ENCODE measurements at regions not wholly inside any gene's neighbourhood (a gene's known extent, or its start where the extent isn't known, plus 50 kb on each side); places are given as distances from the start of the nearest gene placed in this dataset.
"Not testable (repeated sequence)": the region's sequence is repeated elsewhere in the genome, so short reads cannot be mapped to it uniquely, and the experiment has no call there.

DNA sequence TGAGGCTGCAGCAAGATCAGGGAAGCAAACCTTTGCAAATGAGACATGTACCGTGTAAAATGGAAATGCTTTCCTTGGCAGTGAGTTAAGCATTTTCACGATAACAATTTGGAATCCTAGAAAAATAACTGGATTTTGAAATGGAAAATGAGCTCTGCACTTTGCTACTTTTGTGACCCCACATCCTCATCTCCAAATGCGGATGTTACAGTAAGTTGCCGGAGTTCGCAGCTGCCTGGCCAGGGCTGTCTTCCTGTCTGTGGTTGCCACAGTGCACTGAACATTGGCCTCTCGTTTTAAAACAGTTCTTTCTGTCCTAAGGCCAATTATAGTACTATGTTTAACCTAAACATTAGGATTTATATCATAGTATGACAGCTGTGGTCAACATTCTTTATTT, 136.2 kb upstream of the FZD8 start:
- Histone ChIP-seq H3K4me3 (ENCODE audit: low read depth, low read length) (no peak overlapping the region), H3K36me3 (ENCODE audit: control insufficient read depth, insufficient read depth, low read length) (no peaks in the 10 kb centered on the region), H3K27me3 (ENCODE audit: control insufficient read depth, insufficient read depth, low read length) (no peaks in the 10 kb centered on the region)
- TF ChIP-seq, protein P1, sequence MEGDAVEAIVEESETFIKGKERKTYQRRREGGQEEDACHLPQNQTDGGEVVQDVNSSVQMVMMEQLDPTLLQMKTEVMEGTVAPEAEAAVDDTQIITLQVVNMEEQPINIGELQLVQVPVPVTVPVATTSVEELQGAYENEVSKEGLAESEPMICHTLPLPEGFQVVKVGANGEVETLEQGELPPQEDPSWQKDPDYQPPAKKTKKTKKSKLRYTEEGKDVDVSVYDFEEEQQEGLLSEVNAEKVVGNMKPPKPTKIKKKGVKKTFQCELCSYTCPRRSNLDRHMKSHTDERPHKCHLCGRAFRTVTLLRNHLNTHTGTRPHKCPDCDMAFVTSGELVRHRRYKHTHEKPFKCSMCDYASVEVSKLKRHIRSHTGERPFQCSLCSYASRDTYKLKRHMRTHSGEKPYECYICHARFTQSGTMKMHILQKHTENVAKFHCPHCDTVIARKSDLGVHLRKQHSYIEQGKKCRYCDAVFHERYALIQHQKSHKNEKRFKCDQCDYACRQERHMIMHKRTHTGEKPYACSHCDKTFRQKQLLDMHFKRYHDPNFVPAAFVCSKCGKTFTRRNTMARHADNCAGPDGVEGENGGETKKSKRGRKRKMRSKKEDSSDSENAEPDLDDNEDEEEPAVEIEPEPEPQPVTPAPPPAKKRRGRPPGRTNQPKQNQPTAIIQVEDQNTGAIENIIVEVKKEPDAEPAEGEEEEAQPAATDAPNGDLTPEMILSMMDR (IDR thresholded peaks at IDR 0.05; ENCODE audit: insufficient read depth, low read length, poor library complexity, severe bottlenecking) = no peak
- DNase-seq (ENCODE audit: low read depth) = no peak

DNA sequence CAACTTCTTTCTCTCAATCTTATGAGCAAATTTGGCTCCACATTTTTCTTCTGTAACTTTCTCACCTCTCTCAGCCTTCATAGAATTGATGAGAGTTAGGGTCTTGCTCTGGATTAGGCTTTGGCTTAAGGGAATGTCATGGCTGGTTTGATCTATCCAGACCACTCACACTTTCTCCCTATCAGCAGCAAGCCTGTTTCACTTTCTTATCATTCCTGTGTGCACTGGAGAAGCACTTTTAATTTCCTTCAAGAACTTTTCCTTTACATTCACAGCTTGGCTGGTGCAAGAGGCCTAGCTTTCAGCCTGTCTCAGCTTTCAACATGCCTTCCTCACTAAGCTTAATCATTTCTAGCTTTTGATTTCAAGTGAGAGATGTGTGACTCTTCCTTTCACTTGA, 134.5 kb upstream of the FZD8 start:
- DNase-seq (ENCODE audit: low read depth); H3K4me3 ChIP-seq (ENCODE audit: low read depth, low read length); H3K27me3 ChIP-seq (ENCODE audit: control insufficient read depth, insufficient read depth, low read length); H3K36me3 ChIP-seq (ENCODE audit: control insufficient read depth, insufficient read depth, low read length): not testable (repeated sequence)

DNA sequence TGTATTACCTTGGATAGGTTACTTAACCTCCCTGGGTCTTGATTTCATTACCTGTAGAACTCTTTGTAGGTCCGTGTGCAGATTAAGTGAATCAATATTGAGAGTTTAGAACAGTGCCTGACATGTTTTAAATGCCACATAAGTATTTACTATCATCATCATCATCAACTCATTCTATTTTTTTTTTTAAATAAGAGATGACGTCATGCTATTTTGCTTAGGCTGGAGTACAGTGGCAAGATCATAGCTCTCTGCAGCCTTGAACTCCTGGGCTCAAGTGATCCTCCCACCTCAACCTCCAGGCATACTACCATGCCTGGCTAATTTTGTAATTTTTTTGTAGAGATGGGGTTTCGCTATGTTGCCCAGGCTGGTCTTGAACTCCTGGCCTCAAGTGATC, 132.0 kb upstream of the FZD8 start:
- Histone ChIP-seq H3K27me3 (ENCODE audit: control insufficient read depth, insufficient read depth, low read length) (no peaks in the 10 kb centered on the region), H3K36me3 (ENCODE audit: control insufficient read depth, insufficient read depth, low read length) (no peaks in the 10 kb centered on the region), H3K4me3 (ENCODE audit: low read depth, low read length) (no peak overlapping the region)
- no peak for DNase-seq (ENCODE audit: low read depth)
- TF ChIP-seq, protein P1 (IDR thresholded peaks at IDR 0.05; ENCODE audit: insufficient read depth, low read length, poor library complexity, severe bottlenecking) = no peak

DNA sequence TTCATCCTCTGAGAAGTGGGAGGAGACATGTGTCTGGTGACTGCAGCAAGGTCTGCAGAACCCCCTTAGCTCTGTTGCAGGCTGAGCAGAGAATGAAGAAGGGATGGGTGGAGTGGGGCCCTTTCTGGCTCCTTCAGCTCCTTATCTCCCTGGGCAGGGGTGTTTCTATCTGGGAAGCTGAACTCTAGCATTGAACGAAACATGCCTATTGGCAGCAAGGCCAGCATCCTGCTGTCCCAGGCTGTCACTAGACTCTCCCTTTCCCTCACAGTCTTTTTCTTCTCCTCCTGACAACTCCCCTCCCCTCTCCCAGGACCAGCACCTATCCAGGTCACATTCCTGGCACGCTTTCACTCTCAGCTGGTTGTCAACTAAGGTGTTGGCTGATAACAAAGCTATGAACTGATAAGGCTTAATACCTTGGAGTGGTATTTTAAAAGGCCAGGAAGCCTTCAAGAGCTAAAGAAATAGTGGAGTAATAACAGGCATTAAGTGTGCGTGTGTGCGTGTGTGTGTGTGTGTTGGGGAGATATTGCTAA, 128.8 kb upstream of the FZD8 start:
- no peak for DNase-seq (ENCODE audit: low read depth)
- Histone ChIP-seq H3K27me3 (ENCODE audit: control insufficient read depth, insufficient read depth, low read length) (no peaks in the 10 kb centered on the region), H3K4me3 (ENCODE audit: low read depth, low read length) (no peak overlapping the region), H3K36me3 (ENCODE audit: control insufficient read depth, insufficient read depth, low read length) (no peaks in the 10 kb centered on the region)
- TF ChIP-seq, protein P1 (IDR thresholded peaks at IDR 0.05; ENCODE audit: insufficient read depth, low read length, poor library complexity, severe bottlenecking) = no peak

DNA sequence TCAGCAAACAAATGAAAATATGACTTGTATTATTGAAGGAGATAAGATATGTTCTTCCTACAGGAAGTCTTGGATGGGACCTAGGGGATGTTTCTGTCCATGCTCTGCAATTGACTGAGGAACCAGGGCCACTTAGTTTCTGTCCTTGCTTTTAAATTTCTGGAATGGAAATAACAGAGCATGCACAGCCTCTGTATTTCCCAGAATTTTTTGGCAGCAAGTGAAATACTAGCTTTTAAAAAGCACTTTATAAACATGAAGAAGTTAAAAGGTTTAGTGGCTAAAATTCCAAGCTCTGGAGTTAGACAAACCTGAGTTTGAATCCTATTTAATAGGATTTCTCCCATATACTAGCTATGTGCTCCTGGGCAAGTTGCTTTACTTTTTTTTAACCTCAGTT, 127.7 kb upstream of the FZD8 start:
- Histone ChIP-seq H3K27me3 (ENCODE audit: control insufficient read depth, insufficient read depth, low read length) (no peaks in the 10 kb centered on the region), H3K36me3 (ENCODE audit: control insufficient read depth, insufficient read depth, low read length) (no peaks in the 10 kb centered on the region), H3K4me3 (ENCODE audit: low read depth, low read length) (no peak overlapping the region)
- no peak for DNase-seq (ENCODE audit: low read depth)
- TF ChIP-seq, protein P1 (IDR thresholded peaks at IDR 0.05; ENCODE audit: insufficient read depth, low read length, poor library complexity, severe bottlenecking) = no peak

DNA sequence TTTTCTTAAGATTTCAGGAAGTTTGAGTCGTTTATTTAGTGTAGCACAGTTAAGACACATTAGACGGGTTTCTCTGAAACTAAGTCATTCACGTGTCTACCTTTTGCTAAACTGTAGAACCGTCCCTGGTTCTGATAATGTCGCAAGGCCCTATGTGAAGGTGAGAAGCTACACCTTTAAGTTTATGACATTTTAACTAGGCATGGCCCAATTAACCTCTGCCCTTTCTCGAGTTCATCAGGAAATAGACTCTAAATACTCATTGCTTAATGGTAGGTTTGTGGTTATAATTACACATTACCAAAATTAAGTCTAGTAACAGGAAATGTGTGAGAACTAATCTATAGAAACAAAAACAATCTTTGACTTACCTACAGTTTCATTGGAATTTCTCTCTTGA, 126.6 kb upstream of the FZD8 start:
- TF ChIP-seq, protein P1 (IDR thresholded peaks at IDR 0.05; ENCODE audit: insufficient read depth, low read length, poor library complexity, severe bottlenecking) = no peak
- DNase-seq (ENCODE audit: low read depth) = no peak
- H3K27me3 ChIP-seq (ENCODE audit: control insufficient read depth, insufficient read depth, low read length) = no peaks in the 10 kb centered on the region
- no peaks in the 10 kb centered on the region for H3K36me3 ChIP-seq (ENCODE audit: control insufficient read depth, insufficient read depth, low read length)
- H3K4me3 ChIP-seq (ENCODE audit: low read depth, low read length) = no peak overlapping the region

Data from kidney epithelial cell (primary cell).